VCaP (cell line): ENCODE measurements at regions not wholly inside any gene's neighbourhood (a gene's known extent, or its start where the extent isn't known, plus 50 kb on each side); places are given as distances from the start of the nearest gene placed in this dataset.

Source experiments
- H3K27ac ChIP-seq: fragments of 450-650 bp; 2 replicates; pipeline ENCODE4 v1.5.1; 2017
- TF ChIP-seq, protein P1 (sequence below): fragments of 450-650 bp; conservative IDR thresholded peaks from 2 replicates; pipeline ENCODE4 v1.5.1; 2017; ENCODE audit warnings: mild to moderate bottlenecking, moderate library complexity

DNA sequence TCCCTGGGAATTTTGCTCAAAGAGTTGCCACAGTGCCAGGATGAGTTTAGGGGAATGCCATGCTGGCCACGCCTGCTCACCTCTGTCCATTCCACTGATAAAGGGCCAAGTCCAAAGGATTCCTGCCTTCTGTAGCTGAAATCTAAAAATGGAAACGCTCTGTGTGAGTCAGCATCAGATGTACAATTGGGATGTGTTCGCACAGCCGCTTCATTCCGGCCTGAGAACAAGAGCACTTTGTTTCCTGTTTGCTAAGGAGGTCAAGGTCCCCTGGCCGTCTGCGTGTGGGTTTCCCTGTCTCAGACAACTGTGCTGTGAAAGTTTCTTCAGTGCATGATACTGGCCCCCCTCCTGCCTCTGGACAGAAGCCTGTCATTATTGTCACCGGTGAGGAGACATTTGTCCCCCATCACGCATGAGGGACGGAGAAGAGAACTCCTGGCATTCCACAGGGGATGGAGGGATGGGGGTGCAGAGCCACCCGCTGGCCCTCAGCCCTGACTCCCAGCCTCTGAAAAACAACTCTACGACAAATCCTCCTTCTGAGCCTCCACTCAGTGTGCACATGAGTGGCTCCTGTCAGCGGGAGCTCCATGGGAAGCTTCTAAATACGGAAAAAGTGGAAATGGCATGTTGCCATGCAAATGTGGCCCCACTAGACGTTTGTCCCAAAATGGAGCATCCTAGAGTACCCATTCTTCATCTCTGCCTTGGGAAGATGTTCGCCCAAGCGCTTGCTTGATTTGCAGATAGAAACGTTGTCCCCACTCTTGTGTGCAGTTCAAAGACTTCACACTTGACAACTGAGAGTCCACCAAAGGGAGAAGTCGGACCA is 143.5 kb upstream of the AFDN start:
- TF ChIP-seq, protein P1, sequence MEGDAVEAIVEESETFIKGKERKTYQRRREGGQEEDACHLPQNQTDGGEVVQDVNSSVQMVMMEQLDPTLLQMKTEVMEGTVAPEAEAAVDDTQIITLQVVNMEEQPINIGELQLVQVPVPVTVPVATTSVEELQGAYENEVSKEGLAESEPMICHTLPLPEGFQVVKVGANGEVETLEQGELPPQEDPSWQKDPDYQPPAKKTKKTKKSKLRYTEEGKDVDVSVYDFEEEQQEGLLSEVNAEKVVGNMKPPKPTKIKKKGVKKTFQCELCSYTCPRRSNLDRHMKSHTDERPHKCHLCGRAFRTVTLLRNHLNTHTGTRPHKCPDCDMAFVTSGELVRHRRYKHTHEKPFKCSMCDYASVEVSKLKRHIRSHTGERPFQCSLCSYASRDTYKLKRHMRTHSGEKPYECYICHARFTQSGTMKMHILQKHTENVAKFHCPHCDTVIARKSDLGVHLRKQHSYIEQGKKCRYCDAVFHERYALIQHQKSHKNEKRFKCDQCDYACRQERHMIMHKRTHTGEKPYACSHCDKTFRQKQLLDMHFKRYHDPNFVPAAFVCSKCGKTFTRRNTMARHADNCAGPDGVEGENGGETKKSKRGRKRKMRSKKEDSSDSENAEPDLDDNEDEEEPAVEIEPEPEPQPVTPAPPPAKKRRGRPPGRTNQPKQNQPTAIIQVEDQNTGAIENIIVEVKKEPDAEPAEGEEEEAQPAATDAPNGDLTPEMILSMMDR = no peak
- no peak overlapping the region for H3K27ac ChIP-seq

DNA sequence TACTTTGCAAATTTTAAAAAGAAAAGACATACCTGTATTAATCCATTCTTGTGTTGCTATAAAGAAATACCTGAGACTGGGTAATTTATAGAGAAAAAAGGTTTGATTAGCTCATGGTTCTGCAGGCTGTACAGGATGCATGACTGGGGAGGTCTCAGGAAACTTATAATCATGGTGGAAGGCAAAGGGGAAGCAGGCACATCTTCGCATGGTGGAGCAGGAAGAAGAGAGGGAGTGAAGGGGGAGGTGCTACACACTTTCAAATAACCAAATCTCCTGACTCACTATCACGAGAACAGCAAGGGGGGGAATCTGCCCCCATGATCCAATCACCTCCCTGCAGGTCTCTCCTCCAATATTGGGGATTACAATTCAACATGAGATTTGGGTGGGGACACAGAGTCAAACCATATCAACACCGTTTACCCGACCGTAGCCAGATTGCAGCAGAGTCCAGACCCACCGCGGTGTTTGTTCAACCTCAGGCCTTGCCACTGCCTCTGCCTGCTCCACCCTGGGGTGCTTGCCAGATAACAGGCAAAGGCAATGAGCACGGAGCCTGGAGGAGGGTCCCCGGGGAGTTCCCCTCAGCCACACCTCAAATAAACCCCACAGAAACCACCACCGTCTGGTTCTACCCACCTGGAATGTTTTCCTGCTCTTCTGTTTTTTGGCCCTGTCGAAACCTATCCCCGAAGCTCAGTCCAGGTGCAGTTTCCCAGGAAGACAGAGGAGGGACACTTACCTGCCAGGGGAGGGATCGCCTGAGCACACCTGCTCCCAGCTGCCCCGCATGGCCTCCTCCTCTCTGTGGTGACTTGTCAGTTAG is 142.2 kb upstream of the AFDN start:
- H3K27ac ChIP-seq = no peak overlapping the region
- TF ChIP-seq, protein P1 = 0 out of 2 replicates have a peak, but pooled peaks have one; percentile 18

DNA sequence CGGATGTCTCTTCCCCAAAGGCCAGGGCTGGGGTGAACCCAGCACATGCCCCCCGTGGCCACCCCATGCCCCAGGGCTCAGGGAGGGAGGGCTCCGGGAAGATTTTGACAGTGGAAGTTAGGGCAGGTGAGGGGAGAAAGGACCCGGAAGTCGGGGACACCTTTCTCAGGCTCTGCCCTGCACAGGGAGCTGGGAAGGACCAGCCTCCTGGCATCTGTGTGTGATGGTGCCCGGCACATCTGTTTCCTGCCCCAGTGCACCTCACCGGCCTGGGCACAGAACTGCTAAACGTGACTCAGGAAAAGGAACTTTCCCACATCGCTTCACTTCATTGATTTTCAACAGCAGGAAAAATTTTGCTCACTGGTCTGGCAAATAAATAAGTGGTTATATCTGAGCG is 141.1 kb upstream of the AFDN start:
- TF ChIP-seq, protein P1 = no peak
- no peak overlapping the region for H3K27ac ChIP-seq

DNA sequence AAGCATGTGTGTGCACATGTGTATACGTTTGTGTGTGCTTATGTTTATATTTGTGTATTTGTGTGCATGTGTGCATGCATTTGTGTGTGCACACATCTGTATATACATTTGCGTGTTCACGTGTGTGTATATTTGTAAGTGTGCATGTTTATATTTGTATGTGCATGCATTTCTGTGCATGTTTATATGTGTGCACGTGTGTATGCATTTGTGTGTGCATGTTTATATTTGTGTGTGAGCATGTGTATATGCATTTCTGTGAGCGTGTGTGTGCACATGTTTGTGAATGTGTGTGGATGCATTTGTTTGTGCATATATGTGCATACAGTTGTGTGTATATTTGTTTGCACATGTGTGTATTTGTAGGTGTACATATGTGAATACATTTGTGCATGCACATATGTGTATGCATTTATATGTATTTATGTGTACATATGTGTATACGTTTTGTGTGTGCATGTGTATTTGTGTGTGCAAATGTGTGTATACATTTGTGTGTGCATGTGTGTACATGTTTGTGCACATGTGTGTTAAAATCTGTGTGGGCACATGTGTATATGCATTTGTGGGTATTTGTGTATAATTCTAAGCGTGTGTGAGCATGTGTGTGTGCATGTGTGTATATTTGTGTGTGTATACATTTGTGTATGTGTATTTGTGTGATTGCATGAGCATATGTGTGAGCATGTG is 140.4 kb upstream of the AFDN start:
- TF ChIP-seq, protein P1 = no peak
- no peak overlapping the region for H3K27ac ChIP-seq

DNA sequence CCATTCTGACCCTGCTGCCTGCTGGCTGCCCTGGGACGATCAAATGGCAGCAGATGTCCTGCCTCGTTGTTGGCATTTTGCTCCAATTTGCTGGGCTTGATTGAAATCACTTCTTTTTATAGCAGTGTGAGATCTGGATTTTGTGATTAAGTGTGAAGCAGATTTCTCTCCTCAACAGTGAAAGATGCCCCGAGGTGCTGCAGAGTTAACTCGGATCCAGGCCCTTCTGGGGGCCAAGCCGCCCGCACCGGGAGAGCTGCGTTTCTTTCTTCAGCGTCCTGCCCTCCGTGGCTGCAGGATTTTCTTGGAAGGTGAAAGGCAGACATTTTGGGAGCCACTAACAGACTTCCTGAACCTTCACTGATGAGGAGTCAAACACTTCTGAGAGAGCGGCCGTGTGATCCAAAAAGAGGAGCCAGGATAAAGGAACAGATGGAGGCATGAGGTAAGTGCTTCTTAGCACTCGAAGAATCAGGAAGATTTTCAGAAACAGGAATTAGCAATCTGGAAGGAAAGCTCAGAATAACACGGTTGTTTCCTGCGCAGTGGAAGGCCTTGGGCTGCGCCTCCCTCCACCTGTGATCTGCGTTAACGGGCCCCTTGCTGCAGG is 139.5 kb upstream of the AFDN start:
- H3K27ac ChIP-seq = no peak overlapping the region
- TF ChIP-seq, protein P1 = no peak

DNA sequence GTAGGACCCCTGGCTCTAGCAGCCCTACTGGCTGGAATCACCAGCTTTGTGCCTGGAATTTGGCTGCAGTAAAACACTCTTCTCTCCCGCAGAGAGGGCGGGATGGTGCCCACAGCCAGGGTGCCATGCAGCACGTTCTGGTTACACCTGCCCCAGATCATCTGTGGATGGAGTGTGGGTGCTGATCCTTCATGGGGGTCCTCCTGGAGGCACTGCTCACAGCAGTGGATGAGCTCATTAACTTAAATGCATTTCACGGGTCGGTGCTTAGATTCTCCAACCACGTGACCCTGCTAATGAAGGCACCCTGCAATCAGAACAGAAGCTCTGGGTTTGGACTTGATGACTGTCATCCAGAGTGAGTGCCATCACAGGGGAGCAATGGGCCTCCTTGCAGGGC is 138.6 kb upstream of the AFDN start:
- H3K27ac ChIP-seq = no peak overlapping the region
- TF ChIP-seq, protein P1 = no peak
